HCT116 (cell line): ENCODE measurements at regions not wholly inside any gene's neighbourhood (a gene's known extent, or its start where the extent isn't known, plus 50 kb on each side); places are given as distances from the start of the nearest gene placed in this dataset.

Experiments used
- ATAC-seq: fragments of 200-7000 bp; cut with Tn5 transposase; 2 replicates; pipeline ENCODE4 v1.9.1; 2020; ENCODE audit warnings: mild to moderate bottlenecking, moderate library complexity
- BruUV-seq: library from RNA; stranded (reverse); fragments of 400-500 nt; replicated peaks from 2 replicates; lab custom pipeline; 2021; lab: Mats Ljungman, UMichigan
- CTCF ChIA-PET: fragments of 300-600 bp; sonication (Branson Sonifier 250); formaldehyde crosslinking; loops from one replicate; lab custom pipeline; 2021; ENCODE audit warnings: antibody characterized with exemption; lab: Charles Lee
- POLR2A ChIA-PET: fragments of 300-600, 350-600 bp; sonication (Branson Sonifier 250); formaldehyde crosslinking; loops from one replicate; lab custom pipeline; 2021; ENCODE audit warnings: antibody characterized with exemption; lab: Charles Lee
- RAD21 ChIA-PET, 2 experiments: fragments of 300-600 bp; sonication (Branson Sonifier 250); formaldehyde crosslinking; loops; one replicate each; lab custom pipeline; 2023; ENCODE audit warnings: low total read pairs in 2 of 2; ENCODE audit not compliant: uncharacterized antibody in 2 of 2, unreplicated experiment in 2 of 2, low non-redundant PET in 1 of 2; lab: Charles Lee
- DNase-seq: peaks from one replicate; pipeline ENCODE4 v3.0.0-alpha.2; 2010; ENCODE audit warnings: low read depth, low spot score
- H2AFZ ChIP-seq: fragments of 200-600 bp; shearing (Covaris generic), sonication (generic); 2 replicates; pipeline ENCODE4 v1.6.1; 2017; ENCODE audit warnings: low read depth, mixed run types, mixed read lengths, antibody characterized with exemption, low read length; ENCODE audit not compliant: poor library complexity, severe bottlenecking
- H3K27ac ChIP-seq: 2 replicates; pipeline ENCODE4 v1.5.1; 2012; ENCODE audit warnings: low read depth, low read length
- H3K27me3 ChIP-seq: fragments of 200-600 bp; sonication (generic); 2 replicates; pipeline ENCODE4 v1.6.1; 2016; ENCODE audit warnings: mixed run types, low read length, mixed read lengths; ENCODE audit not compliant: insufficient read depth
- H3K36me3 ChIP-seq, 2 experiments: fragments of 200-500 bp in 1 of 2; fragments of 200-600 bp in 1 of 2; sonication (Bioruptor generic) in 1 of 2; sonication (generic) in 1 of 2; 2 replicates each; pipeline versions ENCODE4 v1.5.1 to v1.6.1; 2014 to 2016; ENCODE audit warnings: low read length in 2 of 2, inconsistent platforms in 1 of 2, mixed read lengths in 1 of 2, mixed run types in 1 of 2; ENCODE audit not compliant: insufficient read depth in 2 of 2, control insufficient read depth in 1 of 2
- H3K4me1 ChIP-seq, 2 experiments: fragments of 200-600 bp in 1 of 2; sonication (generic) in 1 of 2; 2 replicates each; pipeline versions ENCODE4 v1.5.1 to v1.6.1; 2012 to 2017; ENCODE audit warnings: low read length in 2 of 2, inconsistent platforms in 1 of 2, mild to moderate bottlenecking in 1 of 2, mixed read lengths in 1 of 2, mixed run types in 1 of 2, moderate library complexity in 1 of 2; ENCODE audit not compliant: insufficient read depth in 2 of 2, control insufficient read depth in 1 of 2
- H3K4me2 ChIP-seq: fragments of 200-600 bp; sonication (generic); 2 replicates; pipeline ENCODE4 v1.6.1; 2017; ENCODE audit warnings: mixed run types, low read length, mixed read lengths
- H3K4me3 ChIP-seq, 2 experiments: fragments of 200-600 bp in 1 of 2; sonication (generic) in 1 of 2; replicated peaks in 1 of 2; 2 replicates each; pipeline ENCODE4 v1.5.1; 2011 to 2016; ENCODE audit warnings: low read length in 2 of 2, control low read depth in 1 of 2, low read depth in 1 of 2, mild to moderate bottlenecking in 1 of 2, mixed read lengths in 1 of 2, mixed run types in 1 of 2
- H3K79me2 ChIP-seq: fragments of 200-600 bp; sonication (generic); 2 replicates; pipeline ENCODE4 v1.6.1; 2017; ENCODE audit warnings: mild to moderate bottlenecking, mixed run types, low read length, moderate library complexity, mixed read lengths; ENCODE audit not compliant: insufficient read depth
- H3K9ac ChIP-seq: fragments of 200-600 bp; sonication (generic); 2 replicates; pipeline ENCODE4 v1.6.1; 2016; ENCODE audit warnings: low read length, mixed read lengths
- H3K9me2 ChIP-seq: fragments of 200-600 bp; sonication (generic), shearing (Covaris generic); 2 replicates; pipeline ENCODE4 v1.6.1; 2017; ENCODE audit warnings: mixed run types, mild to moderate bottlenecking, moderate library complexity; ENCODE audit not compliant: insufficient read depth
- H3K9me3 ChIP-seq, 2 experiments: fragments of 200-500 bp in 1 of 2; fragments of 200-600 bp in 1 of 2; sonication (Bioruptor generic) in 1 of 2; sonication (generic) in 1 of 2; 2 replicates each; pipeline ENCODE4 v1.6.1; 2014 to 2017; ENCODE audit warnings: low read length in 2 of 2, mixed read lengths in 2 of 2, inconsistent platforms in 1 of 2, low read depth in 1 of 2, mild to moderate bottlenecking in 1 of 2, mixed run types in 1 of 2, moderate library complexity in 1 of 2; ENCODE audit not compliant: control insufficient read depth in 1 of 2, insufficient read depth in 1 of 2
- H4K20me1 ChIP-seq: fragments of 200-600 bp; sonication (generic), shearing (Covaris generic); 2 replicates; pipeline ENCODE4 v1.6.1; 2017; ENCODE audit warnings: mixed run types, mild to moderate bottlenecking, moderate library complexity; ENCODE audit not compliant: insufficient read depth
- EZH2 ChIP-seq: fragments of 200-600 bp; sonication (generic); IDR thresholded peaks from 2 replicates; pipeline ENCODE4 v1.6.1; 2017; ENCODE audit warnings: antibody characterized with exemption, mixed run types
- MAX ChIP-seq: IDR thresholded peaks from 2 replicates; pipeline ENCODE4 v1.6.1; 2012
- POLR2AphosphoS5 ChIP-seq: IDR thresholded peaks from 2 replicates; pipeline ENCODE4 v1.6.1; 2011; ENCODE audit warnings: mild to moderate bottlenecking, low read depth, low read length, moderate library complexity
- REST ChIP-seq: IDR thresholded peaks from 2 replicates; pipeline ENCODE4 v1.6.1; 2012; ENCODE audit warnings: low read depth
- intact Hi-C: fragments of 100-400 bp; cut with micrococcal nuclease; formaldehyde crosslinking; loops from 2 replicates; pipeline ENCODE4 v1.10.0; 2022
- TF ChIP-seq, protein P1 (sequence below), 3 experiments: fragments of 200-600 bp in 1 of 3; sonication (generic) in 1 of 3; IDR thresholded peaks in 2 of 3; conservative IDR thresholded peaks in 1 of 3; 2 replicates each; pipeline ENCODE4 v1.5.1; 2012 to 2017; ENCODE audit warnings: low read depth in 2 of 3, low read length in 2 of 3, antibody characterized with exemption in 1 of 3, borderline replicate concordance in 1 of 3, control low read depth in 1 of 3, mild to moderate bottlenecking in 1 of 3, mixed read lengths in 1 of 3, mixed run types in 1 of 3, moderate library complexity in 1 of 3; ENCODE audit not compliant: insufficient read depth in 1 of 3

GRCh38 chr1:177443003-177443402 lies 272.2 kb downstream of the BRINP2 start:
- no peak overlapping the region for H3K27ac ChIP-seq
- peaks cover 36% of the 10 kb centered on the region for H3K27me3 ChIP-seq
- no peak overlapping the region for H3K4me2 ChIP-seq
- TF ChIP-seq POLR2AphosphoS5 (no peak), REST (no peak), EZH2 (no peak), MAX (no peak)
- TF ChIP-seq, protein P1, sequence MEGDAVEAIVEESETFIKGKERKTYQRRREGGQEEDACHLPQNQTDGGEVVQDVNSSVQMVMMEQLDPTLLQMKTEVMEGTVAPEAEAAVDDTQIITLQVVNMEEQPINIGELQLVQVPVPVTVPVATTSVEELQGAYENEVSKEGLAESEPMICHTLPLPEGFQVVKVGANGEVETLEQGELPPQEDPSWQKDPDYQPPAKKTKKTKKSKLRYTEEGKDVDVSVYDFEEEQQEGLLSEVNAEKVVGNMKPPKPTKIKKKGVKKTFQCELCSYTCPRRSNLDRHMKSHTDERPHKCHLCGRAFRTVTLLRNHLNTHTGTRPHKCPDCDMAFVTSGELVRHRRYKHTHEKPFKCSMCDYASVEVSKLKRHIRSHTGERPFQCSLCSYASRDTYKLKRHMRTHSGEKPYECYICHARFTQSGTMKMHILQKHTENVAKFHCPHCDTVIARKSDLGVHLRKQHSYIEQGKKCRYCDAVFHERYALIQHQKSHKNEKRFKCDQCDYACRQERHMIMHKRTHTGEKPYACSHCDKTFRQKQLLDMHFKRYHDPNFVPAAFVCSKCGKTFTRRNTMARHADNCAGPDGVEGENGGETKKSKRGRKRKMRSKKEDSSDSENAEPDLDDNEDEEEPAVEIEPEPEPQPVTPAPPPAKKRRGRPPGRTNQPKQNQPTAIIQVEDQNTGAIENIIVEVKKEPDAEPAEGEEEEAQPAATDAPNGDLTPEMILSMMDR (IDR thresholded peaks at IDR 0.05 in 2 of 3, conservative IDR thresholded peaks at IDR 0.05 in 1 of 3; ENCODE audit: borderline replicate concordance in 1 of 3, insufficient read depth in 1 of 3, low read depth in 2 of 3, low read length in 2 of 3), result no peak
- H3K79me2 ChIP-seq, result no peaks in the 10 kb centered on the region
- H4K20me1 ChIP-seq, result no peaks in the 10 kb centered on the region
- no peak overlapping the region for H3K9ac ChIP-seq
- H3K9me2 ChIP-seq, result no peaks in the 10 kb centered on the region
- POLR2A ChIA-PET, result no interaction called here
- intact Hi-C loops, result no loop called here
- no peak overlapping the region for H3K4me3 ChIP-seq
- CTCF ChIA-PET, result no interaction called here
- RAD21 ChIA-PET, result no interaction called here
- no peaks in the 10 kb centered on the region for H3K4me1 ChIP-seq
- DNase-seq (no peak), ATAC-seq (no peak)
- no peak overlapping the region for H2AFZ ChIP-seq
- H3K36me3 ChIP-seq, result no peaks in the 10 kb centered on the region
- H3K9me3 ChIP-seq, result no peaks in the 10 kb centered on the region
- no TSS peak for BruUV-seq
